Activated CD4-positive, CD25-positive, alpha-beta regulatory T cell treated with anti-CD3 and anti-CD28 coated beads, Interleukin-2, amount 50 U/mL, for 72 hours (primary cell): ENCODE measurements at regions not wholly inside any gene's neighbourhood (a gene's known extent, or its start where the extent isn't known, plus 50 kb on each side); places are given as distances from the start of the nearest gene placed in this dataset.
"Not testable (repeated sequence)": the region's sequence is repeated elsewhere in the genome, so short reads cannot be mapped to it uniquely, and the experiment has no call there.

Source experiments
- DNase-seq: peaks from one replicate; pipeline ENCODE4 v3.0.0; 2021

DNA sequence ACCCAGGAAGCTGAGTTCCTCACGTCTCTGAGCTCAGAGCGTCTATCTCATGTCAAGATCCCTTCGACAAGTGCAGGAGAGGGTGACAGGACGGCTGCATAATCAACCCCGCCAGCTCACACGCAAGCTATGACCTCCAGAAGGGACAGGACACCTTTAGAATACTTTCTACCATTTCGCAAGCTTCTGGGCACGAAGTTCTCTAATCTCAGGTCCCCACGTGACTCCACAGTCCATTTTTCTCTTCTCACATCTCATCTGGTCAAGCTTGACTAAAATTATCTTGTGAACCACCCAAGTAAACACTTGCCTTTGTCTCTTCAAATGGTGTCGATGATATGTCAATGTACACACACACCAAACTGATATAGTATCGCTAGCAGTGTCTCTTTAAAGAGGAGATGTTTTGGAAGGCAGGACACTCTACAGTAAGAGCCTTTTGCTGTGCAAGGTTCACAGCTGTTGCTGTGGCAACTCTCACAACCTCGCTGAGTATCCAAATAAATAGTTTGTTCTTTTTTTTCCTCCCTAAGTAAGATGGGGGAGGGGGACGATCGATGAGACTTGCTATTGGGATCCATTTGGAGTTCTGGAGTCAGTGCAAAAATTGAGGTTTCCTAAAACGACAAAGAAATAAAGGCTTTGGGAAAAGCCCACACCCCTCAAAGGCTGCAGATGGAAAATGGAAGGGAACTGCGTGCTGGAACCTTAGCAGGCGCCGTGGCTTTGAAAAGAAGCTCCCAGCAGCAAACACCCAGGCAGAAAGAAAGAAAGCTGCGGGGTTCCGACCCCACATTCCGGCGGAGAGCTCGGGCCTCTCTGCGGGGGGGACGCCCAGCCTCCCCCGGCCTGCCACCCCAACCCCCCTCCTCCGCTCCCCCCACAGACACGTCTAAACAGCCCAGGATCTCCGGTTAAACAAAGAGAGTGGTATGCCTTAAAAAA lies 215.4 kb upstream of the UBASH3B start:
- DNase-seq = no peak

- no peak for DNase-seq
These were observed 219.3 kb upstream of the UBASH3B start for GRCh38 chr11:122436188-122436555.

DNA sequence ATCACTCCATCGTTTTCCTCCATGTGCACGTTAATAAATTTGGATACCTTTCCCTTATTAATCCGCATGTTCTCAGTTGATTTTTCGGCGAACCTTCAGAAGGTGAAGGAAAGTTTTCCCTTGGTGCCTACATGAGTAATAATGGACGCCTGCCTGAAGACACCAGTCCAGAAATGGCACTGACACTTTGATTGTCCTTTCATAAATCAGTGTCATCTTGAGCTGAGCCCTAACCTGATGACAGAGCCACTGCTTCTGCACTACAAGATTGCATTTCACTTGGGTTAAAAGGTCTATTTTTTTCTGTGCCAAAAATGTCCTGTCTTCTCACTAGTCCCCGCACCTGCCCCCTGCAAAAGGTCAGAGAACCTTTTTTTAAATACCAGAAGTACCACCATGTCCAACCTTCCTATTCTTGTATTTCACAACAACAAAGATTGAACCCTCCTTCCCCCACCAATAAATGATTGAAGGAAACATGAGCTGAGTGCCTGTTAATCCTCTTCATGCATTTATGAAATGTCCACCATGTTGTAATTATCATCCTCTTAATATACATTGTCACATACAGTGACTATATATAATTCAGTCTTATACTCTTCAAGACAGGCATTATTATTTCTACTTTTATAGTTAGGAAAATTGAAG lies 219.9 kb upstream of the UBASH3B start:
- DNase-seq = no peak

GRCh38 chr11:122434786-122435185 lies 220.7 kb upstream of the UBASH3B start:
- no peak for DNase-seq

DNA sequence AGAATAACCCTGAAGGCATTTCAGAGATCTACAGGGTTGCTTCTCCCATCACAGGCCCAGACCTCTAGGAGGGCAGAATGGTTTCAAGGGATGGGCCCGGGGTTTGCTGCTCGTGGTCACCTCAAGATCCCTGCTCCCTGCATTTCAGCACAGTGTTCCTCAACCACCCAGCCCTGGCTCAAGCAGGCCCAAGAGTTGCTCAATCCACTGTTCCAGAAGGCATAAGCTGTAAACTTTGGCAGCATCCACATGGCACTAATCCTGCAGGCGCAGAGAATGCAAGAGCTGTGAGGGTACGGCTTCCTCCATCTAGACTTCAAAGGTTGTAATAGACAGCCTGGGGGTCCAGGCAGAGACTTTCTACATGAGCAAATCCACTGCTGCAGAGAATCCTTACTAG lies 225.0 kb upstream of the UBASH3B start:
- DNase-seq = no peak

- no peak for DNase-seq
These were observed 229.4 kb upstream of the UBASH3B start for GRCh38 chr11:122426073-122426472.

- DNase-seq = no peak
These were observed 230.9 kb upstream of the UBASH3B start for GRCh38 chr11:122424636-122425035.

- DNase-seq = no peak
These were observed 231.6 kb upstream of the UBASH3B start for GRCh38 chr11:122423886-122424285.

DNA sequence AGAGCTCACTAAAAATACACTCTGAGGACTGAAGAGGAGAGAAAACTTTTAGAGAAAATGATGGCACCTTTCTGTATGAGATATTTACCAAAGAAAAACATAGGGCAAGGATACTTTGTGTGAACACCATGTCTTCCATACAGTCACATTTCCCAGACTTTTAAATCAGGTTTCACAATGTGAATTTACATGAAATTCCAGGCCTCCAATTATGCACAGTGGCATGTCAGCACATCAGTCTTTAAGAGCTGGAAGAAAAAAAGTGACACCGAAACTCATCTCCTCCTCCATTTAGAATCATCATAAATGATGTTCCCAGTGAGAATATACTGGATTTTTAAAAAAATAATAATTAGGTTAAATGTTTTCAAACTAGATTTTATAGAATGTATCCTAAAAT lies 232.2 kb upstream of the UBASH3B start:
- DNase-seq = no peak

DNA sequence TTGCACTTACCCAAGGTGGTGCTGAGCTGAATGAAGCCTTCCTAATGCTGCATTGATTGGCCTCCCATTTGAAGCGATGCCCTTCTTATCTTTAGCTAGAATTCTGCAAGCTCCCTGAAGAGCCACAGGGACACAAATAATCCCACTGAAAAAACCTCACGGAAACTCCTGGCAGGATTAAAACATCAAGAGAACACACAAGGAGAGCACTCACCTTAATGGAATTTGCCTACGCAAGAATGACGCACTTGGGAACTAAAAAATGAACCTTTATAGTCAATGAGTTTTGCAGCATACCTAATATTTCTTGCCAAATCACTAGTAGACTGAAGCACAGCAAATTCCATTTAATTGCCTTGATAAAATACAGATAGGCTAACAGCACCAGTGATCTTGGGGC lies 232.8 kb upstream of the UBASH3B start:
- no peak for DNase-seq

- DNase-seq = no peak
These were observed 233.8 kb upstream of the UBASH3B start for GRCh38 chr11:122421702-122422101.

DNA sequence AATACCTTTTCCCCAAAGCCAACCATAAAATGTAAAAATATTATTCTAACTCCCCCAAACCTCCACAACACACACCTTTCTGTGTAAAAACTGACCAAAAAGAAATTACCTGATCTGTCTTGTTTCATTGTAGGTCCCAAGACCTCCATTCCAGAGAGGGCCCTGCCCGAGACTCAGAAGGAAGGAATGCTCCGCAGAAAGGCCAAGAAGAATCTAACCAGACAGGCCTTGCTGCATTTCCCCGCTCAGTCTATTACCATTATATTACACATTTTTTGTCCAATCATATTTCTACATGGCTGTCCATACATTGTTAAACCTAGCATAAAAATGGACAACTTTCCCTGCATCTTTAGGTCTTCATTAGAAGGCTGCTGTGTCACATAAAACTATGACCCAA lies 237.5 kb upstream of the UBASH3B start:
- no peak for DNase-seq

DNA sequence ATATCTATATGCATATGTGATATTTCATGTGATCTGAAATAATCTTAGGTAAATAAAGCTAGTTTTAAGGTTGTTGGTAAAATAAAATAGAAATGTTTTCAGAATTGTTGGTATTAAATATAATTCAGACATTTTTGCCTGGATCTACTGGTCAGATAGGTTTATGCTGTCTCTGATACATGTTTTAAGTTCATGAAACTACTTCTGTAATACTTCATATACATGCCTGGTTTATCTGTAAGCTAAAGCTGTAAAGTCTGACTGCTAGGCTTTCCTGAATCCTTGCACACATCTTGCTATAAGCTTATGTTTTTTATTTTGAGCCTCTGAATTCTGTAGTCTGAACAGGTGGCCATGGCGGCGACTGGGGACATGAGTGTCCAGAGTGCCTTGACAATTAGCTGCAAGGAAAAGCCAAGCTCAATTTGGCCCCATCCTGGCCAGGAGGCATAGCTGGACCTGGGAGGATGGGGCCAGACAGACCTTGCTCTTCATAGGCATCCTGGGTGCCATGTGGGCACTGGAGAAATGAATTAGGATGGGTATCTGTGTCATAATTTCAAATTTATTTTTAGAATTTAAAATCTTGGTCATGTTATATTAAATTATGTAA lies 241.0 kb upstream of the UBASH3B start:
- DNase-seq = no peak

- no peak for DNase-seq
These were observed 241.8 kb upstream of the UBASH3B start for GRCh38 chr11:122413677-122414076.

- no peak for DNase-seq
These were observed 242.9 kb upstream of the UBASH3B start for GRCh38 chr11:122412581-122412980.

DNA sequence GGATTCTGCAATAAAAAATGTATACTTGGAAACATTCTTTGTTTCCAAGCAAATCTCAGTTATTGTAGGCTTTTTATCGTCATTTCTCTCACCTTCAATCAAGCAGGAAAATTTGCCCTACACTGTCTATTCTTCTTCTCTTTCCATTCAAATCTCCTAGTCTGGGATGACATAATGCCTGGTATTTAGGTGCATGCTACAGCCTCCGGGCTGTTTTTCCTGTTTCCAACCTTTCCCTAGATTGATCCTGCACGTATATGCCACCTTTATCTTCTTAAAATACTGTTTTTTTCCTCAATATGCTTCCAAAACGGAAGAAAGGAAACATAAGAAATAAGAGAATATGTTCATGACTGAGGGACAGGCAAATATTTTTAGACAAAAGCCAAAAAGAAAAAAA lies 249.1 kb upstream of the UBASH3B start:
- DNase-seq = no peak

DNA sequence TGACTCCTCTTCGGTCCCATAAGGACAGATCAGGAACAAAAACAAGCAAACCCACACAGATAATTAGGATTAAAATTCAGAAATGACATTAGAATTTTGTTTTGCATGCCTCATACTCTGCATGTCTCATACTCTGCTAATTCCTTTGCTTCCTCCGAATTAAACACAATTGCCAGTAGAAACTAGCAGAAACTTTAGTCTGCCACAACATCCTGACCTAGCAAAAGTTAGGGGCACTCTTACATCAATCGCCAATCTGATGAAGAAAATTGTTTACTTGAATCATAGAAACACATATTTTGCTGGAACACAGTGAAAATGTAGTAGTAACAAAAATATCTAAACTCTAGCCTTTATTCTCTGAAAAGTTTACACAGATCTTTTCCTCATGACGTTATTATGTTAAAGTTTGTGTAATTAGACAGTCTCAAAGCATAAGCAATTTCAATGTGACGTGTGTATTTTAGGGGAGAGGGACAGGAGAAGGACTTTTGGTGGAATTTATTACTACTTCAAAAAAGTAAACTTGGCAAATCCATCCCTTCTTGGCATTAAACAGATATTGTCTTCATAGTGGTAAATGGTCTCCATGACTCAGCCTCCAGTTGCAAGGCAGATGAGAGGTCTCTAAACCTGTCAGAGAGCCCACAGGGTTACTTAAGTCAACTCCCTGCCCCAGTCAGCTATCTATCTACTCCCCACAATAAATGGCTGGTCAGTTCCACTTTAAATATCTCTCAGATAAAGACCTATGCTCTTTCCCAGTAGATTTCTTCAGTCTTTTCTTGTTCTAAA lies 249.8 kb upstream of the UBASH3B start:
- DNase-seq = no peak

GRCh38 chr11:122404571-122404970 lies 251.0 kb upstream of the UBASH3B start:
- no peak for DNase-seq

- DNase-seq = not testable (repeated sequence)
These were observed 253.9 kb upstream of the UBASH3B start for GRCh38 chr11:122401581-122401980.

DNA sequence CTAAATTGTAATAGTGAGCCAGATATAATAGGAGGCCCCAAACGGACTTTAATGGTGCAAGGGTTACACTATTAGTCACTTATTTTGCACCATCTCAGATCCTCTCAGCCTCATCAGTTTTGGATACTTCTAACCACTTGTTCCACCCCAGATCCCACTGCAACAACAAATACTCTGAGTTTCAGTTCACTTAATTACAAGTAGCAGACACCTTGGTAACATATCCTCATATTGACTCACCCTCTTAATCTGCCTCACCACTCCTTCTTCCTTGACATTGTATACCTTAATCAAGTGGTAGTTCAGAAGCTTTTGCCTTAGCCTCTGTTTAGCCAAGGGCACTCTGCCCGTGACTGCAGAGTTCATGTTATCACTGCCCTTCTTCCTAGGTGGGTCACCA lies 256.1 kb upstream of the UBASH3B start:
- DNase-seq = no peak

- DNase-seq = no peak
These were observed 256.7 kb upstream of the UBASH3B start for GRCh38 chr11:122398851-122399250.

GRCh38 chr11:122398167-122398566 lies 257.4 kb upstream of the UBASH3B start:
- DNase-seq = no peak

DNA sequence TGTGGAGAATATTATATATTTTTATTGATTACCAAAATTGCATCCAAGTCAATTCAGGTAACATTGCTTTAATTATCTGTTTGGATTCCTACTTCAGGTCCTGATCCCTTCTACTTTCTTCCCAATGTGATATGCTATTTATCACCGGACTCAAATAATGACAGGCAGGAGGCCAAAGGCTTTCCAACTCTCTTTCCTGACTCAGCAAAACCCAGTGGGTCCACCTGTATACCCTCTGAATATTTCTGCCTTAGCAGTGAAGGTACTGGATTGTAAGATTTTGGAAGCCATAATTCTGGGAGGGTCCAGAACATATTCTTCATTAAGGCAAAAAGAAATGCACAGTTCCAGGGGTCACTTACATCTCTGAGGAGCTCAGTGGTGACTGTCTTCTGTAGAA lies 260.2 kb upstream of the UBASH3B start:
- DNase-seq = no peak
